ENCODE measurements at regions not wholly inside any gene's neighbourhood (a gene's known extent, or its start where the extent isn't known, plus 50 kb on each side); places are given as distances from the start of the nearest gene placed in this dataset.

- DNase-seq, result no peak
Observed at GRCh38 chr5:29122306-29122705, 2071.2 kb upstream of the CDH6 start.

- no peak for DNase-seq
Observed at GRCh38 chr5:29114331-29114768, 2076.0 kb upstream of the CDH9 start.

- DNase-seq, result no peak
Observed at GRCh38 chr5:29113516-29113915, 2075.1 kb upstream of the CDH9 start.

- DNase-seq, result no peak
Observed at GRCh38 chr5:29099585-29099984, 2061.2 kb upstream of the CDH9 start.

GRCh38 chr5:29089591-29090130 is 2051.3 kb upstream of the CDH9 start:
- no peak for DNase-seq

- no peak for DNase-seq
Observed at GRCh38 chr5:29085142-29085541, 2046.8 kb upstream of the CDH9 start.

GRCh38 chr5:29079771-29080170 is 2041.4 kb upstream of the CDH9 start:
- no peak for DNase-seq

GRCh38 chr5:29077451-29077850 is 2039.1 kb upstream of the CDH9 start:
- no peak for DNase-seq

GRCh38 chr5:29069104-29069402 is 2030.7 kb upstream of the CDH9 start:
- no peak for DNase-seq

GRCh38 chr5:29061381-29061780 is 2023.0 kb upstream of the CDH9 start:
- DNase-seq, result no peak

GRCh38 chr5:29054694-29055093 is 2016.3 kb upstream of the CDH9 start:
- DNase-seq, result no peak

GRCh38 chr5:29054282-29054681 is 2015.9 kb upstream of the CDH9 start:
- DNase-seq, result no peak

- DNase-seq, result no peak
Observed at GRCh38 chr5:29051509-29051908, 2013.1 kb upstream of the CDH9 start.

- DNase-seq, result no peak
Observed at GRCh38 chr5:29042152-29042551, 2003.8 kb upstream of the CDH9 start.

- DNase-seq, result no peak
Observed at GRCh38 chr5:29040404-29040803, 2002.0 kb upstream of the CDH9 start.

GRCh38 chr5:29039994-29040393 is 2001.6 kb upstream of the CDH9 start:
- no peak for DNase-seq

GRCh38 chr5:29037716-29038115 is 1999.3 kb upstream of the CDH9 start:
- no peak for DNase-seq

- DNase-seq, result no peak
Observed at GRCh38 chr5:29024052-29024451, 1985.7 kb upstream of the CDH9 start.

- DNase-seq, result no peak
Observed at GRCh38 chr5:29023541-29023940, 1985.2 kb upstream of the CDH9 start.

GRCh38 chr5:29017501-29017900 is 1979.1 kb upstream of the CDH9 start:
- DNase-seq, result no peak

GRCh38 chr5:29016067-29016466 is 1977.7 kb upstream of the CDH9 start:
- no peak for DNase-seq

GRCh38 chr5:29015523-29015922 is 1977.1 kb upstream of the CDH9 start:
- no peak for DNase-seq

GRCh38 chr5:29005386-29005785 is 1967.0 kb upstream of the CDH9 start:
- no peak for DNase-seq

GRCh38 chr5:29002481-29002880 is 1964.1 kb upstream of the CDH9 start:
- DNase-seq, result no peak

- DNase-seq, result no peak
Observed at GRCh38 chr5:29001666-29002065, 1963.3 kb upstream of the CDH9 start.

- DNase-seq, result no peak
Observed at GRCh38 chr5:28984639-28985038, 1946.3 kb upstream of the CDH9 start.

All from NK-92 treated with Interleukin-12 subunit alpha and Interleukin-12 subunit beta, amount 100 ng/mL, for 24 hours (cell line).